RKO (cell line): ENCODE measurements at regions not wholly inside any gene's neighbourhood (a gene's known extent, or its start where the extent isn't known, plus 50 kb on each side); places are given as distances from the start of the nearest gene placed in this dataset.
A peak's percentile ranks its signal among the peaks of the same experiment; 100 is the strongest.

Experiments
- DNase-seq: peaks from one replicate; pipeline ENCODE4 v3.0.0-alpha.2; 2016; ENCODE audit warnings: low spot score

GRCh38 chr2:10201201-10201600 lies 78.7 kb downstream of the RRM2 start:
- DNase-seq: no peak

GRCh38 chr2:10202131-10202665 lies 79.7 kb downstream of the RRM2 start:
- DNase-seq: no peak

GRCh38 chr2:10204326-10205161 lies 82.0 kb downstream of the RRM2 start:
- DNase-seq: no peak

GRCh38 chr2:10205162-10205475 lies 82.6 kb downstream of the RRM2 start:
- DNase-seq: no peak

GRCh38 chr2:10208736-10209135 lies 86.2 kb downstream of the RRM2 start:
- DNase-seq: no peak

GRCh38 chr2:10209406-10209935 lies 86.9 kb downstream of the RRM2 start:
- DNase-seq: no peak

- DNase-seq: no peak
Observed at GRCh38 chr2:10210336-10210735, 87.8 kb downstream of the RRM2 start.

- no peak for DNase-seq
Observed at GRCh38 chr2:10211844-10212422, 89.4 kb downstream of the RRM2 start.

- DNase-seq: no peak
Observed at GRCh38 chr2:10212827-10213226, 89.9 kb upstream of the HPCAL1 start.

GRCh38 chr2:10214179-10214578 lies 88.5 kb upstream of the HPCAL1 start:
- no peak for DNase-seq

GRCh38 chr2:10215393-10215935 lies 87.2 kb upstream of the HPCAL1 start:
- DNase-seq: no peak

GRCh38 chr2:10216677-10217488 lies 85.8 kb upstream of the HPCAL1 start:
- DNase-seq: peak; percentile 94

- DNase-seq: no peak
Observed at GRCh38 chr2:10217489-10218435, 84.9 kb upstream of the HPCAL1 start.

- peak; percentile 24 for DNase-seq
Observed at GRCh38 chr2:10220045-10220901, 82.4 kb upstream of the HPCAL1 start.

GRCh38 chr2:10220902-10221391 lies 81.8 kb upstream of the HPCAL1 start:
- DNase-seq: peak; percentile 59

GRCh38 chr2:10221443-10221842 lies 81.3 kb upstream of the HPCAL1 start:
- DNase-seq: no peak

- DNase-seq: no peak
Observed at GRCh38 chr2:10221976-10222870, 80.5 kb upstream of the HPCAL1 start.

- DNase-seq: no peak
Observed at GRCh38 chr2:10223471-10223870, 79.2 kb upstream of the HPCAL1 start.
